Body of pancreas (tissue), 4 donors: ENCODE measurements at regions not wholly inside any gene's neighbourhood (a gene's known extent, or its start where the extent isn't known, plus 50 kb on each side); places are given as distances from the start of the nearest gene placed in this dataset.

Experiments
- POLR2A ChIP-seq, 3 donors: fragments of 450-650 bp; IDR thresholded peaks; one replicate each; pipeline ENCODE4 v1.6.1; 2016; ENCODE audit warnings: antibody characterized with exemption in 3 of 3, mild to moderate bottlenecking in 2 of 3
- TF ChIP-seq, protein P1 (sequence below), 7 experiments: fragments of 450-650 bp in 4 of 7; fragments of 200-600 bp in 3 of 7; sonication (generic) in 3 of 7; IDR thresholded peaks; one replicate each; pipeline ENCODE4 v1.5.1; 2016 to 2019; ENCODE audit warnings: antibody characterized with exemption in 7 of 7

GRCh38 chr1:81702903-81703302 lies 97.8 kb upstream of the ADGRL2 start:
- TF ChIP-seq, protein P1, sequence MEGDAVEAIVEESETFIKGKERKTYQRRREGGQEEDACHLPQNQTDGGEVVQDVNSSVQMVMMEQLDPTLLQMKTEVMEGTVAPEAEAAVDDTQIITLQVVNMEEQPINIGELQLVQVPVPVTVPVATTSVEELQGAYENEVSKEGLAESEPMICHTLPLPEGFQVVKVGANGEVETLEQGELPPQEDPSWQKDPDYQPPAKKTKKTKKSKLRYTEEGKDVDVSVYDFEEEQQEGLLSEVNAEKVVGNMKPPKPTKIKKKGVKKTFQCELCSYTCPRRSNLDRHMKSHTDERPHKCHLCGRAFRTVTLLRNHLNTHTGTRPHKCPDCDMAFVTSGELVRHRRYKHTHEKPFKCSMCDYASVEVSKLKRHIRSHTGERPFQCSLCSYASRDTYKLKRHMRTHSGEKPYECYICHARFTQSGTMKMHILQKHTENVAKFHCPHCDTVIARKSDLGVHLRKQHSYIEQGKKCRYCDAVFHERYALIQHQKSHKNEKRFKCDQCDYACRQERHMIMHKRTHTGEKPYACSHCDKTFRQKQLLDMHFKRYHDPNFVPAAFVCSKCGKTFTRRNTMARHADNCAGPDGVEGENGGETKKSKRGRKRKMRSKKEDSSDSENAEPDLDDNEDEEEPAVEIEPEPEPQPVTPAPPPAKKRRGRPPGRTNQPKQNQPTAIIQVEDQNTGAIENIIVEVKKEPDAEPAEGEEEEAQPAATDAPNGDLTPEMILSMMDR (IDR thresholded peaks at IDR 0.05): no peak
- no peak for TF ChIP-seq POLR2A (IDR thresholded peaks at IDR 0.05)
